ENCODE measurements at regions not wholly inside any gene's neighbourhood (a gene's known extent, or its start where the extent isn't known, plus 50 kb on each side); places are given as distances from the start of the nearest gene placed in this dataset.

GRCh38 chr13:76773448-76774094, 112.6 kb downstream of the KCTD12 start:
- no peak for TF ChIP-seq FOSL2 (IDR thresholded peaks at IDR 0.05; ENCODE audit: borderline replicate concordance, low read depth)
- TF ChIP-seq, protein P1, sequence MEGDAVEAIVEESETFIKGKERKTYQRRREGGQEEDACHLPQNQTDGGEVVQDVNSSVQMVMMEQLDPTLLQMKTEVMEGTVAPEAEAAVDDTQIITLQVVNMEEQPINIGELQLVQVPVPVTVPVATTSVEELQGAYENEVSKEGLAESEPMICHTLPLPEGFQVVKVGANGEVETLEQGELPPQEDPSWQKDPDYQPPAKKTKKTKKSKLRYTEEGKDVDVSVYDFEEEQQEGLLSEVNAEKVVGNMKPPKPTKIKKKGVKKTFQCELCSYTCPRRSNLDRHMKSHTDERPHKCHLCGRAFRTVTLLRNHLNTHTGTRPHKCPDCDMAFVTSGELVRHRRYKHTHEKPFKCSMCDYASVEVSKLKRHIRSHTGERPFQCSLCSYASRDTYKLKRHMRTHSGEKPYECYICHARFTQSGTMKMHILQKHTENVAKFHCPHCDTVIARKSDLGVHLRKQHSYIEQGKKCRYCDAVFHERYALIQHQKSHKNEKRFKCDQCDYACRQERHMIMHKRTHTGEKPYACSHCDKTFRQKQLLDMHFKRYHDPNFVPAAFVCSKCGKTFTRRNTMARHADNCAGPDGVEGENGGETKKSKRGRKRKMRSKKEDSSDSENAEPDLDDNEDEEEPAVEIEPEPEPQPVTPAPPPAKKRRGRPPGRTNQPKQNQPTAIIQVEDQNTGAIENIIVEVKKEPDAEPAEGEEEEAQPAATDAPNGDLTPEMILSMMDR (IDR thresholded peaks at IDR 0.05): no peak
- no peak for TF ChIP-seq YY1 (IDR thresholded peaks at IDR 0.05; ENCODE audit: low read depth)
